ENCODE measurements at regions not wholly inside any gene's neighbourhood (a gene's known extent, or its start where the extent isn't known, plus 50 kb on each side); places are given as distances from the start of the nearest gene placed in this dataset.

DNA sequence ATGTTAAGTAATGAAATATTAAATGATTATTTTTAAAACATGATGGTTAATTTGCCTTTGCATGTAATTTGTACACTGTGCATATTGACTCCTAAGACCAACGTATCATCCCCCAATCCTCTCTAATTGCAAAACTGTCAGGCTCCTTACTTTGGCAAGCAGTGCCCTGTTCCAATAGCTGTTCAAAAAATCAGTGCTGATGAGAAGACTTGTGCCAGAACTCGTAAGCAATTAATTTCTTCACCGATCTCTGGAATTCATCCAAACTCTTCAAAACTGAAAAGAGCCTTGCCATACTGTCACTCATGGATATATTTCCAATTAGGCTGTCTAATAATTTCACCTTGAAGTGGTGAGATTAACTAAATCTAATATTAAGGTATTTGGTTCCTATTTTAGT, 493.9 kb upstream of the NDST4 start:
- no peak overlapping the region for H2AFZ ChIP-seq (ENCODE audit: low read length)
- no peaks in the 10 kb centered on the region for H3K9me3 ChIP-seq (ENCODE audit: insufficient read depth, low read depth, low read length)
- no peak overlapping the region for H3K4me3 ChIP-seq (ENCODE audit: low read length, poor library complexity, severe bottlenecking)
- H3K4me1 ChIP-seq (ENCODE audit: insufficient read depth, low read length, poor library complexity, severe bottlenecking) = no peaks in the 10 kb centered on the region
- no peaks in the 10 kb centered on the region for H3K9me2 ChIP-seq (replicated peaks; ENCODE audit: low read depth, low read length)
- no peaks in the 10 kb centered on the region for H3F3A ChIP-seq (ENCODE audit: low read depth)
- no peaks in the 10 kb centered on the region for H3K36me3 ChIP-seq (ENCODE audit: insufficient read depth, low read length)
- no peaks in the 10 kb centered on the region for H3K79me2 ChIP-seq (ENCODE audit: insufficient read depth, low read length)
- TF ChIP-seq, protein P1, sequence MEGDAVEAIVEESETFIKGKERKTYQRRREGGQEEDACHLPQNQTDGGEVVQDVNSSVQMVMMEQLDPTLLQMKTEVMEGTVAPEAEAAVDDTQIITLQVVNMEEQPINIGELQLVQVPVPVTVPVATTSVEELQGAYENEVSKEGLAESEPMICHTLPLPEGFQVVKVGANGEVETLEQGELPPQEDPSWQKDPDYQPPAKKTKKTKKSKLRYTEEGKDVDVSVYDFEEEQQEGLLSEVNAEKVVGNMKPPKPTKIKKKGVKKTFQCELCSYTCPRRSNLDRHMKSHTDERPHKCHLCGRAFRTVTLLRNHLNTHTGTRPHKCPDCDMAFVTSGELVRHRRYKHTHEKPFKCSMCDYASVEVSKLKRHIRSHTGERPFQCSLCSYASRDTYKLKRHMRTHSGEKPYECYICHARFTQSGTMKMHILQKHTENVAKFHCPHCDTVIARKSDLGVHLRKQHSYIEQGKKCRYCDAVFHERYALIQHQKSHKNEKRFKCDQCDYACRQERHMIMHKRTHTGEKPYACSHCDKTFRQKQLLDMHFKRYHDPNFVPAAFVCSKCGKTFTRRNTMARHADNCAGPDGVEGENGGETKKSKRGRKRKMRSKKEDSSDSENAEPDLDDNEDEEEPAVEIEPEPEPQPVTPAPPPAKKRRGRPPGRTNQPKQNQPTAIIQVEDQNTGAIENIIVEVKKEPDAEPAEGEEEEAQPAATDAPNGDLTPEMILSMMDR (conservative IDR thresholded peaks at IDR 0.05; ENCODE audit: low read length) = no peak
- TF ChIP-seq EZH2phosphoT487 (IDR thresholded peaks at IDR 0.05; ENCODE audit: borderline replicate concordance) = no peak
- H3K9ac ChIP-seq (ENCODE audit: low read depth, low read length, poor library complexity, severe bottlenecking) = no peak overlapping the region
- no peak overlapping the region for H3K4me2 ChIP-seq (ENCODE audit: low read depth, low read length, poor library complexity, severe bottlenecking)
- no peaks in the 10 kb centered on the region for H4K20me1 ChIP-seq (ENCODE audit: insufficient read depth, low read length, poor library complexity, severe bottlenecking)
- no peaks in the 10 kb centered on the region for H3K27me3 ChIP-seq (ENCODE audit: insufficient read depth, low read length, poor library complexity, severe bottlenecking)

GRCh38 chr4:115596265-115597001, 483.0 kb upstream of the NDST4 start:
- Histone ChIP-seq H3K27me3 (ENCODE audit: insufficient read depth, low read length, poor library complexity, severe bottlenecking) (no peaks in the 10 kb centered on the region), H3F3A (ENCODE audit: low read depth) (no peaks in the 10 kb centered on the region), H3K9me3 (ENCODE audit: insufficient read depth, low read depth, low read length) (no peaks in the 10 kb centered on the region), H3K4me2 (ENCODE audit: low read depth, low read length, poor library complexity, severe bottlenecking) (no peak overlapping the region), H3K4me1 (ENCODE audit: insufficient read depth, low read length, poor library complexity, severe bottlenecking) (no peaks in the 10 kb centered on the region), H3K9ac (ENCODE audit: low read depth, low read length, poor library complexity, severe bottlenecking) (no peak overlapping the region), H4K20me1 (ENCODE audit: insufficient read depth, low read length, poor library complexity, severe bottlenecking) (no peaks in the 10 kb centered on the region), H3K36me3 (ENCODE audit: insufficient read depth, low read length) (no peaks in the 10 kb centered on the region), H3K79me2 (ENCODE audit: insufficient read depth, low read length) (no peaks in the 10 kb centered on the region), H3K4me3 (ENCODE audit: low read length, poor library complexity, severe bottlenecking) (no peak overlapping the region), H2AFZ (ENCODE audit: low read length) (no peak overlapping the region), H3K9me2 (replicated peaks; ENCODE audit: low read depth, low read length) (no peaks in the 10 kb centered on the region)
- no peak for TF ChIP-seq EZH2phosphoT487 (IDR thresholded peaks at IDR 0.05; ENCODE audit: borderline replicate concordance)
- TF ChIP-seq, protein P1 (conservative IDR thresholded peaks at IDR 0.05; ENCODE audit: low read length) = no peak

DNA sequence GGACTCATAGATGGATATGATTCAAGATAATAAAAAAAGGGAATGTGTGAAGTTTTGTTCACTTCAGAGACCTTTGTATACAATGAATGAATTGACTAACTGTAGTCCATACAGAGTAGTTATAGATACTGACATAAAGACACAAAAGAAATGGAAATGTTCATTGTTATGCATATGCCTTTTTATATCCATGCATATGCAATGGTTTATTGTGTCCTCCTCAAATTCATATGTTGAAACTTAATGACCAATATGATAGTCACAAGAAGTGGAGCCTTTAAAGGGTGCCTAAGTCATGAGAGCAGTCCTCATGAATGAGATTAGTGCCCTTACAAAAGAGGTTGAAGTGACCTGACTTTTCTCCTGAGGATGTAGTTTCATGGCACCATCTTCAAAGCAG, 467.5 kb upstream of the NDST4 start:
- Histone ChIP-seq H3K27me3 (ENCODE audit: insufficient read depth, low read length, poor library complexity, severe bottlenecking) (no peaks in the 10 kb centered on the region), H3K9me3 (ENCODE audit: insufficient read depth, low read depth, low read length) (no peaks in the 10 kb centered on the region), H3K4me2 (ENCODE audit: low read depth, low read length, poor library complexity, severe bottlenecking) (no peak overlapping the region), H2AFZ (ENCODE audit: low read length) (no peak overlapping the region), H3K79me2 (ENCODE audit: insufficient read depth, low read length) (no peaks in the 10 kb centered on the region), H3K9me2 (replicated peaks; ENCODE audit: low read depth, low read length) (no peaks in the 10 kb centered on the region), H3K9ac (ENCODE audit: low read depth, low read length, poor library complexity, severe bottlenecking) (no peak overlapping the region), H4K20me1 (ENCODE audit: insufficient read depth, low read length, poor library complexity, severe bottlenecking) (no peaks in the 10 kb centered on the region), H3K36me3 (ENCODE audit: insufficient read depth, low read length) (no peaks in the 10 kb centered on the region), H3F3A (ENCODE audit: low read depth) (no peaks in the 10 kb centered on the region), H3K4me1 (ENCODE audit: insufficient read depth, low read length, poor library complexity, severe bottlenecking) (no peaks in the 10 kb centered on the region), H3K4me3 (ENCODE audit: low read length, poor library complexity, severe bottlenecking) (no peak overlapping the region)
- TF ChIP-seq, protein P1 (conservative IDR thresholded peaks at IDR 0.05; ENCODE audit: low read length) = no peak
- no peak for TF ChIP-seq EZH2phosphoT487 (IDR thresholded peaks at IDR 0.05; ENCODE audit: borderline replicate concordance)
